GM12878 (cell line): ENCODE measurements at regions not wholly inside any gene's neighbourhood (a gene's known extent, or its start where the extent isn't known, plus 50 kb on each side); places are given as distances from the start of the nearest gene placed in this dataset.

Experiments
- ATAC-seq: fragments of 200-7000 bp; cut with Tn5 transposase; 3 replicates; pipeline ENCODE4 v1.9.1; 2020; ENCODE audit warnings: mild to moderate bottlenecking, moderate library complexity
- BruUV-seq: library from RNA; stranded (reverse); fragments of 400-500 nt; replicated peaks from 2 replicates; lab custom pipeline; 2021; lab: Mats Ljungman, UMichigan
- CTCF ChIA-PET: fragments of 300-600 bp; sonication (Branson Sonifier 250); formaldehyde crosslinking; extraction: SDS; loops from one replicate; lab custom pipeline; 2021; ENCODE audit warnings: inconsistent platforms; lab: Yijun Ruan, JAX
- POLR2A ChIA-PET: fragments of 350-600 bp; formaldehyde crosslinking; extraction: SDS; loops from one replicate; lab custom pipeline; 2021; ENCODE audit warnings: inconsistent platforms; lab: Charles Lee
- RAD21 ChIA-PET: fragments of 300-600 bp; sonication (Branson Sonifier 250); formaldehyde crosslinking; loops from one replicate; lab custom pipeline; 2023; ENCODE audit warnings: antibody characterized with exemption; ENCODE audit not compliant: unreplicated experiment; lab: Charles Lee
- SMC1A ChIA-PET: fragments of 300-600 bp; sonication (Branson Sonifier 250); formaldehyde crosslinking; loops from one replicate; lab custom pipeline; 2023; ENCODE audit not compliant: unreplicated experiment, uncharacterized antibody; lab: Charles Lee
- DNase-seq: peaks from one replicate; pipeline ENCODE4 v3.0.0-alpha.2; 2011; ENCODE audit warnings: low read depth, low spot score
- FAIRE-seq: peaks from 3 replicates; lab custom pipeline; 2011; peaks lifted over from hg19 to GRCh38; lab: Jason Lieb, UNC
- H2AFZ ChIP-seq: 2 replicates; pipeline ENCODE4 v1.6.0; 2011; ENCODE audit warnings: low read depth, low read length, control low read depth; ENCODE audit not compliant: control insufficient read depth
- H3K27ac ChIP-seq: 2 replicates; pipeline ENCODE4 v1.5.1; 2011; ENCODE audit warnings: control low read depth; ENCODE audit not compliant: control insufficient read depth, insufficient read depth
- H3K27me3 ChIP-seq, 2 experiments: replicated peaks in 1 of 2; 2 replicates each; pipeline versions ENCODE4 v1.6.0 to v1.6.1; 2011; ENCODE audit warnings: low read length in 1 of 2; ENCODE audit not compliant: control insufficient read depth in 2 of 2, insufficient read depth in 2 of 2
- H3K36me3 ChIP-seq, 2 experiments: 2 replicates each; pipeline ENCODE4 v1.5.1; 2011; ENCODE audit warnings: low read length in 1 of 2; ENCODE audit not compliant: control insufficient read depth in 2 of 2, insufficient read depth in 2 of 2
- H3K4me1 ChIP-seq: 2 replicates; pipeline ENCODE4 v1.6.1; 2011; ENCODE audit warnings: mild to moderate bottlenecking, low read length, moderate library complexity, mixed read lengths; ENCODE audit not compliant: control insufficient read depth, insufficient read depth
- H3K4me2 ChIP-seq: 2 replicates; pipeline ENCODE4 v1.6.0; 2011; ENCODE audit warnings: control low read depth; ENCODE audit not compliant: control insufficient read depth, insufficient read depth
- H3K4me3 ChIP-seq: fragments of 200-600 bp; sonication (generic); 2 replicates; pipeline ENCODE4 v1.5.1; 2016
- H3K79me2 ChIP-seq: 2 replicates; pipeline ENCODE4 v1.6.0; 2011; ENCODE audit warnings: low read length; ENCODE audit not compliant: control insufficient read depth, insufficient read depth
- H3K9ac ChIP-seq: 2 replicates; pipeline ENCODE4 v1.8.0; 2011; ENCODE audit warnings: low read length, control low read depth, mixed read lengths; ENCODE audit not compliant: control insufficient read depth, insufficient read depth
- H3K9me3 ChIP-seq: replicated peaks from 3 replicates; pipeline ENCODE4 v1.5.1; 2011; ENCODE audit warnings: mild to moderate bottlenecking, low read length; ENCODE audit not compliant: control insufficient read depth, insufficient read depth
- H4K20me1 ChIP-seq: 2 replicates; pipeline ENCODE4 v1.6.0; 2011; ENCODE audit not compliant: control insufficient read depth, insufficient read depth
- ASH2L ChIP-seq: fragments of 300-600, 200-600 bp; sonication (generic); IDR thresholded peaks from 2 replicates; pipeline ENCODE4 v1.6.1; 2017; ENCODE audit warnings: low read depth, mild to moderate bottlenecking, borderline replicate concordance
- CHD2 ChIP-seq: IDR thresholded peaks from 2 replicates; pipeline ENCODE4 v1.6.1; 2011; ENCODE audit warnings: low read depth, low read length, improper control_type of control experiment, borderline replicate concordance
- CREB1 ChIP-seq: IDR thresholded peaks from 2 replicates; pipeline ENCODE4 v1.6.1; 2012; ENCODE audit warnings: low read depth, mild to moderate bottlenecking, inconsistent platforms
- EED ChIP-seq: sonication (generic); IDR thresholded peaks from 2 replicates; pipeline ENCODE4 v1.6.1; 2016; ENCODE audit warnings: antibody characterized with exemption, low read depth
- ESRRA ChIP-seq: IDR thresholded peaks from 2 replicates; pipeline ENCODE4 v1.6.1; 2012; ENCODE audit warnings: mild to moderate bottlenecking, low read length, improper control_type of control experiment
- HDGF ChIP-seq: fragments of 450-650 bp; IDR thresholded peaks from 2 replicates; pipeline ENCODE4 v1.6.1; 2016; ENCODE audit warnings: antibody characterized with exemption
- LARP7 ChIP-seq: fragments of 450-650 bp; IDR thresholded peaks from 2 replicates; pipeline ENCODE4 v1.6.1; 2017; ENCODE audit warnings: mild to moderate bottlenecking
- MEF2A ChIP-seq: IDR thresholded peaks from 2 replicates; pipeline ENCODE4 v1.6.1; 2011; ENCODE audit warnings: low read depth, mild to moderate bottlenecking, low read length, moderate library complexity; ENCODE audit not compliant: insufficient read depth
- POLR2A ChIP-seq: IDR thresholded peaks from 2 replicates; pipeline ENCODE4 v1.6.1; 2011; ENCODE audit warnings: low read depth, mild to moderate bottlenecking, low read length
- POLR2AphosphoS2 ChIP-seq: IDR thresholded peaks from 2 replicates; pipeline ENCODE4 v1.6.1; 2011; ENCODE audit warnings: low read depth, mild to moderate bottlenecking, low read length, improper control_type of control experiment, moderate library complexity
- RBBP5 ChIP-seq: fragments of 200-600 bp; sonication (generic); conservative IDR thresholded peaks from 2 replicates; pipeline ENCODE4 v1.6.1; 2016
- SMAD5 ChIP-seq: IDR thresholded peaks from 2 replicates; pipeline ENCODE4 v1.6.1; 2016; ENCODE audit warnings: antibody characterized with exemption, low read depth
- SMC3 ChIP-seq: IDR thresholded peaks from 2 replicates; pipeline ENCODE4 v1.6.1; 2011; ENCODE audit warnings: low read length, improper control_type of control experiment, borderline replicate concordance
- SUPT20H ChIP-seq: IDR thresholded peaks from 2 replicates; pipeline ENCODE4 v1.6.1; 2011; ENCODE audit warnings: low read depth, mild to moderate bottlenecking, low read length, moderate library complexity, borderline replicate concordance; ENCODE audit not compliant: control insufficient read depth
- TBL1XR1 ChIP-seq: IDR thresholded peaks from 2 replicates; pipeline ENCODE4 v1.6.1; 2012; ENCODE audit warnings: low read depth, low read length, improper control_type of control experiment
- TCF7 ChIP-seq: IDR thresholded peaks from 2 replicates; pipeline ENCODE4 v1.6.1; 2014; ENCODE audit warnings: antibody characterized with exemption, borderline replicate concordance
- ZNF24 ChIP-seq: fragments of 450-650 bp; IDR thresholded peaks from 2 replicates; pipeline ENCODE4 v1.6.1; 2017; ENCODE audit warnings: antibody characterized with exemption, mild to moderate bottlenecking
- ZSCAN29 ChIP-seq: fragments of 450-650 bp; IDR thresholded peaks from 2 replicates; pipeline ENCODE4 v1.6.1; 2017; ENCODE audit warnings: mild to moderate bottlenecking, moderate library complexity
- whole genome bisulfite sequencing: methylation state at CpG from one replicate; pipeline ENCODE4 v1.1.6; 2016; ENCODE audit warnings: low lambda C conversion rate; ENCODE audit not compliant: insufficient replicate concordance, insufficient coverage; ENCODE audit errors: missing lambda C conversion rate; 5-methylcytosine and 5-hydroxymethylcytosine counted together
- in situ Hi-C: fragments of 300-500 bp; cut with MboI; formaldehyde crosslinking; loops from 9 replicates; pipeline ENCODE4 v1.14.3; 2018; ENCODE audit warnings: mixed read lengths
- intact Hi-C: fragments of 100-400 bp; cut with micrococcal nuclease; formaldehyde crosslinking; loops from one replicate; pipeline ENCODE4 v1.14.2; 2022; ENCODE audit not compliant: unreplicated experiment
- TF ChIP-seq, protein P1 (sequence below): IDR thresholded peaks from 2 replicates; pipeline ENCODE4 v1.6.1; 2012; ENCODE audit warnings: low read depth, low read length, improper control_type of control experiment
- TF ChIP-seq, protein P2 (sequence below): fragments of 450-650 bp; IDR thresholded peaks from 2 replicates; pipeline ENCODE4 v1.6.1; 2018; ENCODE audit warnings: borderline replicate concordance, mild to moderate bottlenecking; ENCODE audit not compliant: partially characterized antibody

DNA sequence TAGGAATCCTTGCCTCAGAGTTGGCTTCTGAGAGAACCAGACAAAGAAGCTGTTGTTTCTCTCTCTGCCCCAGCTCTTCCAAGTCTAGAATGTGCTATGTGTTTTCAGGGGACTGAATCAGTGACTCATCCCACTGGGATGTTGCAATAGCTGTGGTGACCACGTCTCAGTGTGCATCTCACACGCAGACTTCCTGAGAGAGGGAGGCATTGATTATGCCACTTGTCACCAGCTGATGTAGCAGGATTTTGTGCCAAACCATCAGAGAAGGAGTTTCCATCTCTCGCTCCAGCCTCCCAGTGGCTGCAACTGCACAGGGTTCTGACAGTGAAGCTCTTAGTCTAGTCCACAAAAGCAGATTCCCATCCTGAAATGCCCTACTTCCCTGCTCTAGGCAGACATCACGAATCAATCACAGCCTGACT is 455.8 kb downstream of the MIAT start:
- Histone ChIP-seq H4K20me1 (no peaks in the 10 kb centered on the region), H3K27me3 (no peaks in the 10 kb centered on the region), H3K4me1 (no peaks in the 10 kb centered on the region), H3K36me3 (no peaks in the 10 kb centered on the region), H3K9ac (no peak overlapping the region), H2AFZ (no peak overlapping the region), H3K9me3 (no peaks in the 10 kb centered on the region; the same call in 2 of the 3 replicates), H3K4me2 (no peak overlapping the region)
- POLR2A ChIA-PET: no interaction called here
- BruUV-seq: no TSS peak
- no peak for FAIRE-seq
- in situ Hi-C loops: no loop called here
- intact Hi-C loops: no loop called here
- RAD21 ChIA-PET: no interaction called here
- CTCF ChIA-PET: no interaction called here
- TF ChIP-seq ESRRA (no peak), SMC3 (no peak), MEF2A (no peak)
- TF ChIP-seq, all 136 proteins: peak for 0
- Histone ChIP-seq H3K27ac (no peak overlapping the region), H3K4me3 (no peak overlapping the region), H3K79me2 (no peaks in the 10 kb centered on the region)
- DNase-seq (no peak), ATAC-seq (no peak)
- SMC1A ChIA-PET: no interaction called here
- WGBS: 3% methylated on average over 4 of the region's 4 CpGs

DNA sequence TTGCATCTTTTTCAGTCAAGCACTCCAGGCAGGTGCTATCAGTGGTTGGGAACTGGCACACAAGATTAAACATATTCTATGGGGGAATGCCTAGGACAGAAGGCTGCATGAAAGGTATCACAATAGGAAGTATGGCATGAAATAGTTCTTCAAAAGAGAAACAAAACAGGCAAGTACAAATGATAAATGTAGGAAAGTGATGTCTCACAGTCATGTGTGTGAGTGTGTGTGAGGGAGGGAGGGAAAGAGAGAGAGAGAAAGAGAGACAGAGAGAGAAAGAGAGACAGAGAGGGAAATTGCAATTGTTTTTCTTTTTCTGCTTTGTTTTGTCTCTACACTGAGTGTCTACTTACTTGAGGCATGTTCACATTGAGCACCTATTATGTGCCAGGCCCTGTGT is 456.3 kb downstream of the MIAT start:
- RAD21 ChIA-PET: no interaction called here
- DNase-seq: no peak
- POLR2A ChIA-PET: no interaction called here
- SMC1A ChIA-PET: no interaction called here
- no peak for TF ChIP-seq RBBP5
- no peak for TF ChIP-seq POLR2A
- TF ChIP-seq CHD2: no peak
- no peak for TF ChIP-seq CREB1
- no peak for TF ChIP-seq EED
- no peak for TF ChIP-seq TBL1XR1
- TF ChIP-seq ASH2L: no peak
- TF ChIP-seq SUPT20H: no peak
- TF ChIP-seq, protein P1, sequence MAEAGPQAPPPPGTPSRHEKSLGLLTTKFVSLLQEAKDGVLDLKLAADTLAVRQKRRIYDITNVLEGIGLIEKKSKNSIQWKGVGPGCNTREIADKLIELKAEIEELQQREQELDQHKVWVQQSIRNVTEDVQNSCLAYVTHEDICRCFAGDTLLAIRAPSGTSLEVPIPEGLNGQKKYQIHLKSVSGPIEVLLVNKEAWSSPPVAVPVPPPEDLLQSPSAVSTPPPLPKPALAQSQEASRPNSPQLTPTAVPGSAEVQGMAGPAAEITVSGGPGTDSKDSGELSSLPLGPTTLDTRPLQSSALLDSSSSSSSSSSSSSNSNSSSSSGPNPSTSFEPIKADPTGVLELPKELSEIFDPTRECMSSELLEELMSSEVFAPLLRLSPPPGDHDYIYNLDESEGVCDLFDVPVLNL: no peak
- TF ChIP-seq LARP7: no peak
- no peak for TF ChIP-seq SMAD5
- TF ChIP-seq POLR2AphosphoS2: no peak
- no peak for TF ChIP-seq HDGF
- TF ChIP-seq ZSCAN29: no peak
- TF ChIP-seq, protein P2, sequence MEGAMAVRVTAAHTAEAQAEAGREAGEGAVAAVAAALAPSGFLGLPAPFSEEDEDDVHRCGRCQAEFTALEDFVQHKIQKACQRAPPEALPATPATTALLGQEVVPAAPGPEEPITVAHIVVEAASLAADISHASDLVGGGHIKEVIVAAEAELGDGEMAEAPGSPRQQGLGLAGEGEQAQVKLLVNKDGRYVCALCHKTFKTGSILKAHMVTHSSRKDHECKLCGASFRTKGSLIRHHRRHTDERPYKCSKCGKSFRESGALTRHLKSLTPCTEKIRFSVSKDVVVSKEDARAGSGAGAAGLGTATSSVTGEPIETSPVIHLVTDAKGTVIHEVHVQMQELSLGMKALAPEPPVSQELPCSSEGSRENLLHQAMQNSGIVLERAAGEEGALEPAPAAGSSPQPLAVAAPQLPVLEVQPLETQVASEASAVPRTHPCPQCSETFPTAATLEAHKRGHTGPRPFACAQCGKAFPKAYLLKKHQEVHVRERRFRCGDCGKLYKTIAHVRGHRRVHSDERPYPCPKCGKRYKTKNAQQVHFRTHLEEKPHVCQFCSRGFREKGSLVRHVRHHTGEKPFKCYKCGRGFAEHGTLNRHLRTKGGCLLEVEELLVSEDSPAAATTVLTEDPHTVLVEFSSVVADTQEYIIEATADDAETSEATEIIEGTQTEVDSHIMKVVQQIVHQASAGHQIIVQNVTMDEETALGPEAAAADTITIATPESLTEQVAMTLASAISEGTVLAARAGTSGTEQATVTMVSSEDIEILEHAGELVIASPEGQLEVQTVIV: no peak
- no peak for TF ChIP-seq TCF7
- TF ChIP-seq ZNF24: no peak
- TF ChIP-seq, all 136 proteins: peak for 0
- ATAC-seq: no peak
- Histone ChIP-seq H3K27me3 (no peaks in the 10 kb centered on the region), H3K27ac (no peak overlapping the region), H3K4me3 (no peak overlapping the region), H3K4me1 (no peaks in the 10 kb centered on the region), H3K9me3 (no peaks in the 10 kb centered on the region; the same call in 2 of the 3 replicates), H3K79me2 (no peaks in the 10 kb centered on the region), H3K36me3 (no peaks in the 10 kb centered on the region), H3K9ac (no peak overlapping the region), H4K20me1 (no peaks in the 10 kb centered on the region), H2AFZ (no peak overlapping the region), H3K4me2 (no peak overlapping the region)
- intact Hi-C loops (no loop called here), in situ Hi-C loops (no loop called here)
- CTCF ChIA-PET: no interaction called here
- BruUV-seq: no TSS peak
- FAIRE-seq: no peak
